Hepatocyte (in vitro differentiated cells): ENCODE measurements at regions not wholly inside any gene's neighbourhood (a gene's known extent, or its start where the extent isn't known, plus 50 kb on each side); places are given as distances from the start of the nearest gene placed in this dataset.

Experiments
- DNase-seq: peaks from one replicate; pipeline ENCODE4 v3.0.0-alpha.2; 2016; ENCODE audit warnings: low spot score
- H2AFZ ChIP-seq: fragments of 200-600 bp; sonication (generic); 2 replicates; pipeline ENCODE4 v1.6.0; 2016; ENCODE audit warnings: antibody characterized with exemption, mild to moderate bottlenecking
- H3K27ac ChIP-seq: fragments of 200-600 bp; sonication (generic); 2 replicates; pipeline ENCODE4 v1.5.1; 2016; ENCODE audit warnings: mild to moderate bottlenecking
- H3K27me3 ChIP-seq: fragments of 200-600 bp; sonication (generic); 2 replicates; pipeline ENCODE4 v1.6.1; 2016
- H3K36me3 ChIP-seq: fragments of 200-600 bp; sonication (generic); replicated peaks from 2 replicates; pipeline ENCODE4 v1.5.1; 2016; ENCODE audit warnings: low read depth; ENCODE audit not compliant: insufficient read depth
- H3K4me1 ChIP-seq: fragments of 200-600 bp; sonication (generic); 2 replicates; pipeline ENCODE4 v1.5.1; 2016; ENCODE audit warnings: mild to moderate bottlenecking, moderate library complexity; ENCODE audit not compliant: insufficient read depth
- H3K4me2 ChIP-seq: fragments of 200-600 bp; sonication (generic); 2 replicates; pipeline ENCODE4 v1.6.0; 2016
- H3K4me3 ChIP-seq: fragments of 200-600 bp; sonication (generic); 2 replicates; pipeline ENCODE4 v1.5.1; 2016; ENCODE audit warnings: mild to moderate bottlenecking
- H3K79me2 ChIP-seq: fragments of 200-600 bp; sonication (generic); 2 replicates; pipeline ENCODE4 v1.6.0; 2017; ENCODE audit warnings: mild to moderate bottlenecking
- H3K9me2 ChIP-seq: fragments of 200-600 bp; sonication (generic); replicated peaks from 2 replicates; pipeline ENCODE4 v1.6.0; 2017; ENCODE audit warnings: mild to moderate bottlenecking; ENCODE audit not compliant: insufficient read depth
- H3K9me3 ChIP-seq: fragments of 200-600 bp; sonication (generic); 2 replicates; pipeline ENCODE4 v1.5.1; 2016; ENCODE audit warnings: low read depth, mild to moderate bottlenecking
- H4K20me1 ChIP-seq: fragments of 200-600 bp; sonication (generic); 2 replicates; pipeline ENCODE4 v1.6.0; 2016; ENCODE audit warnings: mild to moderate bottlenecking; ENCODE audit not compliant: insufficient read depth, poor library complexity, severe bottlenecking
- CTCF ChIP-seq: fragments of 200-600 bp; sonication (generic); IDR thresholded peaks from 2 replicates; pipeline ENCODE4 v1.5.1; 2016; ENCODE audit warnings: antibody characterized with exemption, mild to moderate bottlenecking; ENCODE audit not compliant: poor library complexity
- EZH2 ChIP-seq: fragments of 200-600 bp; sonication (generic); IDR thresholded peaks from 2 replicates; pipeline ENCODE4 v1.6.1; 2016; ENCODE audit warnings: antibody characterized with exemption, mild to moderate bottlenecking, borderline replicate concordance
- EZH2phosphoT487 ChIP-seq: fragments of 200-600 bp; sonication (generic); IDR thresholded peaks from one replicate; pipeline ENCODE4 v1.6.1; 2018; ENCODE audit warnings: antibody characterized with exemption, mild to moderate bottlenecking, low read depth, moderate library complexity; ENCODE audit not compliant: unreplicated experiment, severe bottlenecking
- WGBS: methylation state at CpG from one replicate; pipeline ENCODE4 v1.1.6; 2016; ENCODE audit warnings: low lambda C conversion rate; ENCODE audit errors: missing lambda C conversion rate; 5-methylcytosine and 5-hydroxymethylcytosine counted together

- H3K36me3 ChIP-seq = no peaks in the 10 kb centered on the region
- no peaks in the 10 kb centered on the region for H3K79me2 ChIP-seq
- H3K4me1 ChIP-seq = peaks cover 3% of the 10 kb centered on the region
- no peak overlapping the region for H2AFZ ChIP-seq
- no peak overlapping the region for H3K27ac ChIP-seq
- no peak for DNase-seq
- no peaks in the 10 kb centered on the region for H3K27me3 ChIP-seq
- H4K20me1 ChIP-seq = no peaks in the 10 kb centered on the region
- H3K9me2 ChIP-seq = no peaks in the 10 kb centered on the region
- 52% methylated on average over 10 of the region's 10 CpGs for WGBS
- H3K9me3 ChIP-seq = no peaks in the 10 kb centered on the region
- no peak overlapping the region for H3K4me2 ChIP-seq
- no peak for TF ChIP-seq CTCF
- no peak for TF ChIP-seq EZH2
- TF ChIP-seq EZH2phosphoT487 = no peak
- H3K4me3 ChIP-seq = no peak overlapping the region
Observed at GRCh38 chr12:124125203-124125871, 152.3 kb downstream of the ZNF664 start.

DNA sequence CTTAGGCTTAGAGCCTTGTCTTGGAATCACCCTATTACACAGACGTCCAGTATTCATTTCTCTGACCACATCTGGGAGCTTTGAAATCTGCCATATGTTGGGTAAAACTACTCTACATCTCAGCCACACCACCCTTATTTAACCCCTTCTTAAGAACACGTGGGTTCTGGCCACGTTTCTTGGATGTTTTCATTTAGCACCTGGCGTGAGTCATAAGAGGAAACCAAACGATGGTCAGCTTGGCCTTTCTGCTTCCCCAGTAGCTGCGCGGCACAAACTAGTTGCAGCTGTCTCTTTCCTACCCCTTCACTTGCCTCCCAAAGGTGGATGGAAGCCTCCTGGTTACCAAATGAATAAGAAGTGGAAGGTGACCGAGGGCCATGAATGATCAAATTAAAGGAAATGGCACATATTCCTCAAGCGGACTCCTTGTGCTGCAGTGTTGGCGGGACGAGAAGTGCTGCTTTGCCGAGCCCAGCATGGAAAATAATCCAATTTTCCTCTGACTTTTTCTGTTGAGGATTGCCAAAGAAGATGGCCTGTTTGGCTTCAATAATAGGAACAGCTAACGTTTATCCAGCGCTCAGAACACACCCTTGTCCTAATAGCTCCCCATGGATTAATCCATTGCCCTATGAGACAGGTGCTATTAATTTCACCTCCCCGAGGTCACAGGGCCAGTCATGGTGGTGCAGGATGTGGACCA lies 154.1 kb downstream of the ZNF664 start:
- WGBS = 83% methylated on average over 15 of the region's 15 CpGs

DNA sequence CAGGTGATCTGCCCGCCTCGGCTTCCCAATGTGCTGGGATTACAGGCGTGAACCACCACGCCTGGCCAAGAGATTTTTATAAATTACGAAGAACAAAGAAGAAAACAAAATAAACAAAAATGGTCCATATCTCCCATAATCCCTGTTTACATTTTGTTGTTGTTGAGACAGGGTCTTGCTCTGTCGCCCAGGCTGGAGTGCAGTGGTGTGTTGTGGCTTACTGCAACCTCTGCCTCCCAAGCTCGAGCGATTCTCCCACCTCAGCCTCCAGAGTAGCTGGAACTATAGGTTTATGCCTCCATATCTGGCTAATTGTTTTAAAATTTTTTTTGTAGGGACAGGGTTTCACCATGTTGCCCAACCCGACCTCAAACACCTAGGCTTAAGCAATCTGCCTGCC lies 156.1 kb downstream of the ZNF664 start:
- TF ChIP-seq EZH2phosphoT487 (no peak), CTCF (no peak), EZH2 (no peak)
- no peaks in the 10 kb centered on the region for H4K20me1 ChIP-seq

More for the DNA sequence above, 154.1 kb downstream of the ZNF664 start:
- no peaks in the 10 kb centered on the region for H3K9me3 ChIP-seq
- no peaks in the 10 kb centered on the region for H3K9me2 ChIP-seq
- H4K20me1 ChIP-seq = no peaks in the 10 kb centered on the region
- H3K79me2 ChIP-seq = no peaks in the 10 kb centered on the region
- TF ChIP-seq EZH2phosphoT487 (no peak), EZH2 (no peak)
- DNase-seq = no peak
- H3K27ac ChIP-seq = no peak overlapping the region
- peaks cover 10% of the 10 kb centered on the region for H3K4me1 ChIP-seq
- H3K4me2 ChIP-seq = no peak overlapping the region
- no peak overlapping the region for H2AFZ ChIP-seq
- no peaks in the 10 kb centered on the region for H3K27me3 ChIP-seq
- no peaks in the 10 kb centered on the region for H3K36me3 ChIP-seq
- H3K4me3 ChIP-seq = no peak overlapping the region

GRCh38 chr12:124130691-124131591 lies 157.9 kb downstream of the ZNF664 start:
- 17% methylated on average over 9 of the region's 9 CpGs for WGBS
- TF ChIP-seq EZH2 (no peak), EZH2phosphoT487 (no peak), CTCF (no peak)
- peak; percentile 64 for DNase-seq
- no peaks in the 10 kb centered on the region for H3K9me3 ChIP-seq
- H3K27ac ChIP-seq = peak overlapping the region; percentile 64
- peaks cover 10% of the 10 kb centered on the region for H3K4me1 ChIP-seq
- H3K4me2 ChIP-seq = peak overlapping the region; percentile 32
- no peaks in the 10 kb centered on the region for H3K9me2 ChIP-seq
- no peak overlapping the region for H2AFZ ChIP-seq
- no peaks in the 10 kb centered on the region for H3K36me3 ChIP-seq
- no peaks in the 10 kb centered on the region for H4K20me1 ChIP-seq
- no peaks in the 10 kb centered on the region for H3K27me3 ChIP-seq
- no peaks in the 10 kb centered on the region for H3K79me2 ChIP-seq
- H3K4me3 ChIP-seq = no peak overlapping the region

More for the DNA sequence above, 156.1 kb downstream of the ZNF664 start:
- H3K36me3 ChIP-seq = no peaks in the 10 kb centered on the region
- no peak overlapping the region for H3K4me2 ChIP-seq
- no peaks in the 10 kb centered on the region for H3K9me2 ChIP-seq
- H3K9me3 ChIP-seq = no peaks in the 10 kb centered on the region
- H3K27ac ChIP-seq = no peak overlapping the region
- H2AFZ ChIP-seq = no peak overlapping the region
- no peak overlapping the region for H3K4me3 ChIP-seq
- H3K27me3 ChIP-seq = no peaks in the 10 kb centered on the region
- WGBS = 93% methylated on average over 9 of the region's 9 CpGs
- DNase-seq = no peak
- H3K79me2 ChIP-seq = no peaks in the 10 kb centered on the region
- peaks cover 10% of the 10 kb centered on the region for H3K4me1 ChIP-seq
